ENCODE measurements at regions not wholly inside any gene's neighbourhood (a gene's known extent, or its start where the extent isn't known, plus 50 kb on each side); places are given as distances from the start of the nearest gene placed in this dataset.

DNA sequence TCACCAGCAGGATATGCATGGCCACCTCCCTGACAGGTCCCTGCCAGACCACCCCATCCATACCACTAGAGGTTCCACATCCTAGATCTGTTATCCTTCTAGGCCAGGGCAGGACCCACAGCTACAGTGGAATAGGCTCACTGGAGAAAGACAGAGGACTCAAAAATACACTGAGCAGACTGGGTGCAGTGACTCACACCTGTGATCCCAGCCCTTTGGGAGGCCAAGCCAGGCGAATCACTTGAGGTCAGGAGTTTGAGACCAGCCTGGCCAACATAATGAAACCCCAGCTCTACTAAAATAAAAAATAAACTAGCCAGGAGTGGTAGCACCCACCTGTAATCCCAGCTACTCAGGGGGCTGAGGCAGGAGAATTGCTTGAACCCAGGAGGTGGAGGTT, 56.5 kb upstream of the TESK1 start:
- Histone ChIP-seq H3K56ac (replicated peaks; ENCODE audit: insufficient read length, low read depth, low read length) (no peak overlapping the region), H3K9ac (replicated peaks in 1 of 4; ENCODE audit: extremely low read depth in 1 of 4, low read depth in 3 of 4, low read length in 3 of 4) (no peak overlapping the region), H3K27ac (ENCODE audit: low read depth, low read length) (no peak overlapping the region), H2AFZ (ENCODE audit: low read length) (no peak overlapping the region), H3K4ac (replicated peaks; ENCODE audit: insufficient read length, low read depth, low read length) (no peak overlapping the region), H3K4me3 (ENCODE audit: extremely low read depth in 1 of 4, insufficient read depth in 2 of 4, low read depth in 3 of 4, low read length in 4 of 4) (no peak overlapping the region), H3K14ac (ENCODE audit: insufficient read length) (no peak overlapping the region), H4K20me1 (replicated peaks in 1 of 2; ENCODE audit: control insufficient read depth in 1 of 2, insufficient read depth in 2 of 2, low read length in 2 of 2) (peaks cover 0 to 4% of the 10 kb centered on the region in 2 experiments), H3K4me1 (replicated peaks in 1 of 4; ENCODE audit: control insufficient read depth in 3 of 4, insufficient read depth in 4 of 4, low read length in 3 of 4) (peaks cover 0 to 1% (median 0%) of the 10 kb centered on the region in 4 experiments; a peak in 2 of 7 replicates), H4K8ac (ENCODE audit: extremely low read depth, insufficient read depth, low read length) (no peak overlapping the region), H3K4me2 (ENCODE audit: insufficient read depth in 1 of 2, low read depth in 2 of 2, low read length in 2 of 2) (no peak overlapping the region), H3K27me3 (replicated peaks in 1 of 4; ENCODE audit: control insufficient read depth in 3 of 4, extremely low read depth in 1 of 4, insufficient read depth in 3 of 4, low read length in 3 of 4) (no peaks in the 10 kb centered on the region), H2BK12ac (ENCODE audit: low read depth, low read length) (no peak overlapping the region), H3K18ac (ENCODE audit: extremely low read depth, low read length) (no peak overlapping the region), H3K79me1 (ENCODE audit: low read depth, low read length) (no peaks in the 10 kb centered on the region), H2AK5ac (ENCODE audit: low read depth, low read length) (no peak overlapping the region), H4K5ac (ENCODE audit: insufficient read length, low read depth, low read length) (no peak overlapping the region), H2BK120ac (replicated peaks; ENCODE audit: low read depth, low read length) (no peak overlapping the region), H3K23me2 (ENCODE audit: low read depth, low read length) (no peaks in the 10 kb centered on the region), H2BK15ac (ENCODE audit: low read length) (no peak overlapping the region), H2BK5ac (ENCODE audit: low read depth, low read length) (no peak overlapping the region; the same call in 1 of the 2 replicates), H3K79me2 (ENCODE audit: control insufficient read depth in 1 of 2, insufficient read depth in 2 of 2, low read length in 2 of 2) (no peaks in the 10 kb centered on the region), H3K23ac (ENCODE audit: insufficient read length) (no peak overlapping the region), H4K91ac (replicated peaks; ENCODE audit: insufficient read length, low read length) (no peak overlapping the region), H3K9me3 (ENCODE audit: insufficient read depth in 2 of 2, low read depth in 1 of 2, low read length in 1 of 2) (no peaks in the 10 kb centered on the region), H3K36me3 (ENCODE audit: control insufficient read depth in 2 of 4, insufficient read depth in 4 of 4, low read length in 3 of 4) (no peaks in the 10 kb centered on the region), H2BK20ac (ENCODE audit: low read length) (no peak overlapping the region)
- ChIA-PET POLR2A (ENCODE audit: partially characterized antibody) (interaction anchor here (2.3 kb wide), 1 partner anchor 10 kb away, joined by 11 read pairs; no protein-coding TSS in a partner anchor), CTCF (ENCODE audit: partially characterized antibody) (interaction anchor here (0.6 to 18.3 kb wide), 10 partner anchors 9 to 873 kb away, joined by 3 to 181 read pairs (median 4); partner anchors contain the start of gene RUSC2)
- no peak for FAIRE-seq
- DNase-seq (ENCODE audit: low read depth in 1 of 2, low spot score in 2 of 2): no peak
- 89% methylated on average over 1 of the region's 1 CpG; no CpG with 5 or more reads in 1 of the 2 experiments for WGBS, 2 experiments (ENCODE audit: extremely low coverage in 1 of 2, insufficient coverage in 1 of 2, insufficient read length in 1 of 2, insufficient replicate concordance in 2 of 2, low coverage in 1 of 2, low lambda C conversion rate in 2 of 2, missing lambda C conversion rate in 1 of 2)
- no peak for TF ChIP-seq EGR1 (IDR thresholded peaks at IDR 0.05; ENCODE audit: borderline replicate concordance, low read depth, low read length)
- no peak for TF ChIP-seq SIRT6 (IDR thresholded peaks at IDR 0.05; ENCODE audit: low read length)
- no peak for TF ChIP-seq TAF7 (optimal IDR thresholded peaks at IDR 0.05; ENCODE audit: borderline replicate concordance, low read depth, low read length)
- TF ChIP-seq RFX5 (IDR thresholded peaks at IDR 0.05; ENCODE audit: borderline replicate concordance, low read depth, low read length): no peak
- no peak for TF ChIP-seq BRCA1 (IDR thresholded peaks at IDR 0.05; ENCODE audit: low read depth, low read length)
- TF ChIP-seq CEBPB (IDR thresholded peaks at IDR 0.05; ENCODE audit: low read depth, low read length): no peak

All from H1 (cell line).